ENCODE measurements at regions not wholly inside any gene's neighbourhood (a gene's known extent, or its start where the extent isn't known, plus 50 kb on each side); places are given as distances from the start of the nearest gene placed in this dataset.
"Not testable (repeated sequence)": the region's sequence is repeated elsewhere in the genome, so short reads cannot be mapped to it uniquely, and the experiment has no call there.

DNA sequence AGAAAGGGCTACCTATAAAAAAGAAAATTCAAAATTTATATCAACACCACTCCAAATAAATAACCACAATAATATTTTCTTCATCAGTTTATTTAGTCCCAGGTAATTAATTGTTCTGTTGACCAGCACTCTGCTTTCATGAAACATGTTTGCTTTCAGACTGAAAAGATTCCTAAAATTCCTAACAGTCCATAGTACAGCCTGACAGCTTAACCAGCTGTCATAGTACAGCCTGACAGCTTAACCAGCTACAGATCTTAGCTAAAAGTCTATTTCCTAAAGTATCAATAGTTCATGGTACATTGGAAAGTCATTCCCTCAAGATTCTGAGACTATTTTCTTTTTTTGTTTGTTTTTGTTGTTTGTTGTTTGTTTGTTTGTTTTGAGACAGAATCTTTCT is 144.1 kb upstream of the DDX53 start:
- no peak for DNase-seq

DNA sequence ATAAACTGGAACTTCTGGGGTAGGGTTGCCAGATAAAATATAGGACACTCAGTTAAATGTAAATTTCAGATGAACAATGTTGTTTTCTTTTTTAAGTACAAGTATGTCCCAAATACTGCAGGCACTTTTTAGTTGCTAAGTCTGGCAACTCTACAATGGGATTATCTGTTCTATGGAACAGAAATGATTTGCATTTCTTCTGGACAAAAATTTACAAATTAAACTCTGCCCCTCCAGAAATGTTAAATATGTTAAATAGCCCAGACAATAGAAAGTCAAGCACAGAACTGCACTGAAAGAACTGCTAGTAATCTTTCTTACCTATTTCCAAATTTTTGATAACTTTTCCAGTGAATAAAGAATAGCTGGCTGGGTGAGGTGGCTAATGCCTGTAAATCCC is 140.1 kb upstream of the DDX53 start:
- no peak for DNase-seq

DNA sequence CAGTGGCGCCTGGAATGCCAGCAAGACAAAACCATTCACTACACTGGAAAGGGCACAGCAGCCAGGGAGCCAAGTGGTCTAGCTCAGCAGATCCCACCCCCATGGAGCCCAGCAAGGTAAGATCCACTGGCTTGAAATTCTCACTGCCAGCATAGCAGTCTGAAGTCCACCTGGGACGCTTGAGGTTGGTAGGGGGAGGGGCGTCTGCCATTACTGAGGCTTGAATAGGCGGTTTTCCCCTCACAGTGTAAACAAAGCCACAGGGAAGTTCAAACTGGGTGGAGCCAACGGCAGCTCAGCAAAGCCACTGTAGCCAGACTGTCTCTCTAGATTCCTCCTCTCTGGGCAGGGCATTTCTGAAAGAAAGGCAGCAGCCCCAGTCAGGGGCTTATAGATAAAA is 133.0 kb upstream of the DDX53 start:
- not testable (repeated sequence) for DNase-seq

DNA sequence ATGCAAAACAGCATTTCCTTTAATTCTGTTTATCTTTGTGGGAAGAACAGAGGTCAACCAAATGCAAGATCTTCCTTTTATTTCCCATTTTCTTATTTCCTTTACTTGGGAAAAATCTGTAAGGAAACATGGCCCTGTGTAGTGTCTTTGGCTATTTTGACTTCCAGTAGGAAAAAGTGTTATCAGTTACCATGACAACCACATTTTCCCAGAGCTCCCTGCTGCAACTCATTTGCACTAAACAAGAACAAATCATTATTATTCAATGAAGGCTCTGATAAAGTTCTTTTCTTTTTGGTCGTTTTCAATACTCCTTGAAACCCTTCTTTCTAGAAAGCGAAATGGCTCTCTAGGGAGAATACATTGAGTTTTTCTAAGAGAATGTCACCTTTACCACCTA is 117.2 kb upstream of the DDX53 start:
- no peak for DNase-seq

DNA sequence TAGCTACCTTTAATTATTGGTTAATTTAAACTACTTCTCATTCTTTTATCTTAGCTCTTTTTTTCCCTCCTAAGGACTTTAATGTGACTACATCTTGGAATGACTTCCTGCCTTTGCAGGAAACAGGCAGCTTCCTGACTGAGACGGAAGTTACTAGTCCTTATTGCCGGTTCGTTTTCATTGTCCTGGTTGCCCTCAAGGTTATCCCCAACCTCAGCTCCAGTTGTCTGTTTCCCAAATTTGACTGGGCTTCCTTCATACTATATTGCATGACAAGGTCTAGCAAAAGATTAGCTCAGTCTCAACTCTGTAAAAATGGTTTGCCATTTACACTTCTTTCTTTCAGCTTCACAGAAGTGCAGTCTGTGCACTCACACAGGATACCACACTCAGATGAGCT is 109.9 kb upstream of the DDX53 start:
- DNase-seq = no peak

DNA sequence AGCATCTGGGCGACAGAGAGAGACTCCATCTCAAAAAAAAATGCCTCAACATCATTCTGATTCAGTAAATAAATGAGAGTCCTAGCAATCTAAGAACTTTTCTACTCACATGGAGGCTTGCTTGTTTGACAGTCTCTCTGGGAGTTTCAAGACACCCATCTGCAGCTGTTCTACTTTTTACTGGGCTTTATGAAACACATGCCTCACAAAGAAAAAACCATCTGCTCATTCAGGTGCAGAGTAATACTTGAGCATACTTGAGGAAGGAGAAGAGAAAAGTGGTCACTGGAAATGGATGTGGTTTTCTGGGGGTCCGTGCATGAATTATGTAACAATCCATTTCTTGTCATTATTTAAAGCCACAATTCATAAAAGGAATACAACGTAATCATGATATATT is 87.1 kb upstream of the DDX53 start:
- DNase-seq = no peak

DNA sequence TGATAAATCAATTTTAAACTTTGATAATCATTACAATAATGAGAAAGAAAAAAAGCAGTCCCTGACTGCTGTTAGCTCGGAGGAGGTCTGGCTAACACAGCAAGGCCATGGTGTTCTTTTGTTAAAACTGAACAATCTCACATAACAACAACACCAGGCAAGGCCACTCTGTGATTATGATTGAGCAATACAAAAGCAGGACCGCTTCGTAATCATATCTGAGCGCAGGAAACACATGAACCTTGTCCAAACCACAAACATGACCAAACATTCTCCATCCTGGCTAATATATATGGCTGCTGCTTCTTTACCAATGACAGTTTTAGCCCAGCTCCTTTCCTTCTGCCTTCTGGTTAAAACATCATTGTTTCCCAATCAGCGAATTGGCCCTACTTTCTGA is 76.8 kb upstream of the DDX53 start:
- no peak for DNase-seq

DNA sequence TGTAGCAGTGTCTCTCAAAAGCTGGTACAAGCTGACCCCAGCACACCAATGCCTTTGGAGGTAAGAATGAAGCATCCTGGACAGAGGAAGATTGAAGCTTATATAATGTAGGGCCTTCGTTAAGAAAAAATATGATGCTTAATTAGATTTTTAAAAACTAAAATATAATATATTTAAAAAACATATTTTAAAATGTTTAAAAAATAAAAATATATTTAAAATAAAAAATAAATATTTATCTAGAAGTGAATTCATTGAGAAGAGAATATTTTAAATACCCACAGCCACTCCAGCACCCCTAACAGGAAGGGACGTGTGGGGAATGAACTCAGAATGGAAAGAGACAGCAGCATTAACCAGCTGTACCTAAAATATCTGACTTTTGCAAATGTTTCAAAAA is 65.1 kb upstream of the DDX53 start:
- no peak for DNase-seq

DNA sequence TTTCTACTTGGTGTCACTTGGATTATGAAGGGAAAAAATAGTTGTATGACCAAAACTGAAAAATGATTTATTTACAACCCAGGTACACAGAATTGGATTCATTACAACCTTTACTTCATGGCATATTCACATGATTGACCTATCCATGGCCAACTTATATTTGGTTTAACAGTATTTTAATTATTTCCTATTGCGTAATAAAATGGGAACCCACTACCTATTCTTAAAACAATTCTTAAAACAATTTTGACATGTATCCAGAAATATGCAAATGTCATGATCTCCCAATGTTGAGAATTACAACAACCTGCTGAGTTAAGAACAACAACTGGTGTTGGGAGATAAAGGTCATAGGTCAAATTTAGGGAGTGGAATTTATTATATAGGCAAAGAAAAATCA is 54.8 kb upstream of the DDX53 start:
- no peak for DNase-seq
